DND-41 (cell line): ENCODE measurements at regions not wholly inside any gene's neighbourhood (a gene's known extent, or its start where the extent isn't known, plus 50 kb on each side); places are given as distances from the start of the nearest gene placed in this dataset.

ENCODE experiments used
- EZH2 ChIP-seq: IDR thresholded peaks from 3 replicates; pipeline ENCODE4 v1.6.1; 2012; ENCODE audit warnings: borderline replicate concordance, low read depth, mild to moderate bottlenecking, moderate library complexity, low read length, inconsistent platforms; ENCODE audit not compliant: severe bottlenecking
- TF ChIP-seq, protein P1 (sequence below): IDR thresholded peaks from 2 replicates; pipeline ENCODE4 v1.5.1; 2012; ENCODE audit warnings: borderline replicate concordance, low read length, moderate library complexity, mild to moderate bottlenecking; ENCODE audit not compliant: poor library complexity, severe bottlenecking; ENCODE audit errors: extremely low read depth

DNA sequence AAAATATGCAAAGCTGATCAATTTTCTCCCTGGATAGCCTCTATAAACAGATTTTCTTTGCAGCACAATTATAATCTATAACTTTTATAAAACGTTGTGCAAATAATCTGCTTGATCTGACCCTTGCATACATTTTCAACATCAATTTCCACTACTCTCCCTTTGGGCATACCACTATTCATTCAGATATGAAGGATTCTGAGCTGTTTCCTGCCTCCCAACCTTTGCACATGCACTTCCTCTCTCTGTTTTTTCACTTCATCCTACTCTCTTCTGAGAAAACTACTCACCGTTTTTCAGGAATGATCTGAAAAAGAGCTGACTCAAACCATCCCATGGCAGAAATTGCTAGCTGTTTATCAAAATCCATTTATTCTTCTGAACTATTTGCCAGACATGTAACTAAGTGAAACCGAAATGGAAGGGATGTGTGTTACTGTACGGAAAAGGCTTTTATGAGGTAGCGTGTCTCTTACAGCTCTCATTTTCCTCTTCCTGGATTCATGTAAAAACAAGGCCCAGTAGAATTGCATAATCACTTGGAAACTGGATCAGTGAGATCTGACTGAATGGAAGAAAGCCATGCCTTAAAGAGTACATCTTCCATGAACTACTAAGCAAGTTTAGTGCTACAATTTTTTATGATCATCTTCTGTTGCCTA is 1447.3 kb upstream of the MIR17HG start:
- TF ChIP-seq, protein P1, sequence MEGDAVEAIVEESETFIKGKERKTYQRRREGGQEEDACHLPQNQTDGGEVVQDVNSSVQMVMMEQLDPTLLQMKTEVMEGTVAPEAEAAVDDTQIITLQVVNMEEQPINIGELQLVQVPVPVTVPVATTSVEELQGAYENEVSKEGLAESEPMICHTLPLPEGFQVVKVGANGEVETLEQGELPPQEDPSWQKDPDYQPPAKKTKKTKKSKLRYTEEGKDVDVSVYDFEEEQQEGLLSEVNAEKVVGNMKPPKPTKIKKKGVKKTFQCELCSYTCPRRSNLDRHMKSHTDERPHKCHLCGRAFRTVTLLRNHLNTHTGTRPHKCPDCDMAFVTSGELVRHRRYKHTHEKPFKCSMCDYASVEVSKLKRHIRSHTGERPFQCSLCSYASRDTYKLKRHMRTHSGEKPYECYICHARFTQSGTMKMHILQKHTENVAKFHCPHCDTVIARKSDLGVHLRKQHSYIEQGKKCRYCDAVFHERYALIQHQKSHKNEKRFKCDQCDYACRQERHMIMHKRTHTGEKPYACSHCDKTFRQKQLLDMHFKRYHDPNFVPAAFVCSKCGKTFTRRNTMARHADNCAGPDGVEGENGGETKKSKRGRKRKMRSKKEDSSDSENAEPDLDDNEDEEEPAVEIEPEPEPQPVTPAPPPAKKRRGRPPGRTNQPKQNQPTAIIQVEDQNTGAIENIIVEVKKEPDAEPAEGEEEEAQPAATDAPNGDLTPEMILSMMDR: no peak
- TF ChIP-seq EZH2: no peak
